IMR-90 (cell line): ENCODE measurements at regions not wholly inside any gene's neighbourhood (a gene's known extent, or its start where the extent isn't known, plus 50 kb on each side); places are given as distances from the start of the nearest gene placed in this dataset.
"Not testable (repeated sequence)": the region's sequence is repeated elsewhere in the genome, so short reads cannot be mapped to it uniquely, and the experiment has no call there.

Source experiments
- ATAC-seq: fragments of 200-7000 bp; cut with Tn5 transposase; 2 replicates; pipeline ENCODE4 v1.9.1; 2020; ENCODE audit warnings: low read depth, mild to moderate bottlenecking, moderate library complexity
- BruUV-seq: library from RNA; stranded (reverse); fragments of 400-500 nt; replicated peaks from 2 replicates; lab custom pipeline; 2021; lab: Mats Ljungman, UMichigan
- CTCF ChIA-PET: fragments of 300-600 bp; formaldehyde crosslinking; extraction: SDS; loops from one replicate; lab custom pipeline; 2021; ENCODE audit warnings: antibody characterized with exemption; lab: Yijun Ruan, JAX
- POLR2A ChIA-PET: fragments of 300-600 bp; sonication (Branson Sonifier 250); formaldehyde crosslinking; loops from one replicate; lab custom pipeline; 2022; ENCODE audit warnings: antibody characterized with exemption; ENCODE audit not compliant: unreplicated experiment; lab: Charles Lee
- DNase-seq: peaks from one replicate; pipeline ENCODE4 v3.0.0; 2013
- H2AFZ ChIP-seq: replicated peaks from 2 replicates; pipeline ENCODE3; 2013; ENCODE audit warnings: low read length, mild to moderate bottlenecking; ENCODE audit not compliant: poor library complexity
- H2AK5ac ChIP-seq: 2 replicates; pipeline ENCODE4 v1.6.1; 2013; ENCODE audit warnings: low read depth, low read length, inconsistent platforms
- H2AK9ac ChIP-seq: replicated peaks from 2 replicates; pipeline ENCODE3; 2013; ENCODE audit warnings: mild to moderate bottlenecking, low read depth, low read length, moderate library complexity; ENCODE audit not compliant: poor library complexity
- H2BK120ac ChIP-seq: 2 replicates; pipeline ENCODE4 v1.6.1; 2013; ENCODE audit warnings: low read depth, low read length, inconsistent platforms
- H2BK15ac ChIP-seq: 3 replicates; pipeline ENCODE4 v1.6.1; 2013; ENCODE audit warnings: low read depth, low read length, inconsistent platforms
- H2BK20ac ChIP-seq: 2 replicates; pipeline ENCODE4 v1.6.1; 2013; ENCODE audit warnings: low read depth, mild to moderate bottlenecking, inconsistent platforms, low read length, moderate library complexity
- H2BK5ac ChIP-seq: 2 replicates; pipeline ENCODE4 v1.6.1; 2013; ENCODE audit warnings: mild to moderate bottlenecking, low read depth, low read length, inconsistent platforms; ENCODE audit not compliant: poor library complexity, severe bottlenecking
- H3K14ac ChIP-seq: replicated peaks from 2 replicates; pipeline ENCODE4 v1.6.1; 2013; ENCODE audit warnings: low read depth, low read length, inconsistent platforms
- H3K18ac ChIP-seq: 2 replicates; pipeline ENCODE4 v1.6.1; 2013; ENCODE audit warnings: low read depth, low read length, control low read depth
- H3K23ac ChIP-seq: 2 replicates; pipeline ENCODE4 v1.6.1; 2013; ENCODE audit warnings: low read depth, low read length, inconsistent platforms
- H3K27ac ChIP-seq: 2 replicates; pipeline ENCODE4 v1.5.1; 2013; ENCODE audit warnings: mild to moderate bottlenecking, control low read depth, low read length; ENCODE audit not compliant: insufficient read depth
- H3K27me3 ChIP-seq: 2 replicates; pipeline ENCODE4 v1.6.1; 2013; ENCODE audit warnings: low read length; ENCODE audit not compliant: control insufficient read depth, insufficient read depth
- H3K36me3 ChIP-seq: 2 replicates; pipeline ENCODE4 v1.6.1; 2013; ENCODE audit warnings: low read length, mixed read lengths; ENCODE audit not compliant: control insufficient read depth, insufficient read depth
- H3K4ac ChIP-seq: 2 replicates; pipeline ENCODE4 v1.6.1; 2013; ENCODE audit warnings: low read depth, low read length, inconsistent platforms
- H3K4me1 ChIP-seq: 2 replicates; pipeline ENCODE4 v1.6.1; 2013; ENCODE audit warnings: low read length, mixed read lengths; ENCODE audit not compliant: control insufficient read depth, insufficient read depth
- H3K4me2 ChIP-seq: 2 replicates; pipeline ENCODE4 v1.6.1; 2013; ENCODE audit warnings: low read depth, mild to moderate bottlenecking, control low read depth, low read length, moderate library complexity
- H3K4me3 ChIP-seq: 2 replicates; pipeline ENCODE4 v1.5.1; 2013; ENCODE audit warnings: low read depth, mild to moderate bottlenecking, control low read depth, low read length, moderate library complexity; ENCODE audit not compliant: insufficient read depth
- H3K56ac ChIP-seq: 2 replicates; pipeline ENCODE4 v1.6.1; 2013; ENCODE audit warnings: low read length, inconsistent platforms; ENCODE audit not compliant: insufficient read depth; ENCODE audit errors: extremely low read depth
- H3K79me1 ChIP-seq, 2 experiments: 2 replicates each; pipeline ENCODE4 v1.6.1; 2013; ENCODE audit warnings: low read length in 2 of 2, inconsistent platforms in 1 of 2, low read depth in 1 of 2
- H3K9ac ChIP-seq: 2 replicates; pipeline ENCODE4 v1.6.1; 2013; ENCODE audit warnings: low read depth, low read length, control low read depth
- H3K9me1 ChIP-seq: 2 replicates; pipeline ENCODE4 v1.6.1; 2013; ENCODE audit warnings: low read length, inconsistent platforms; ENCODE audit not compliant: insufficient read depth
- H3K9me3 ChIP-seq: 2 replicates; pipeline ENCODE4 v1.6.1; 2013; ENCODE audit warnings: low read length; ENCODE audit not compliant: control insufficient read depth, insufficient read depth
- H4K20me1 ChIP-seq: 2 replicates; pipeline ENCODE4 v1.6.1; 2013; ENCODE audit warnings: low read length, inconsistent platforms; ENCODE audit not compliant: insufficient read depth
- H4K5ac ChIP-seq: 2 replicates; pipeline ENCODE4 v1.6.1; 2013; ENCODE audit warnings: mild to moderate bottlenecking, low read depth, low read length, control low read depth
- H4K8ac ChIP-seq, 2 experiments: 2 replicates each; pipeline ENCODE4 v1.6.1; 2013; ENCODE audit warnings: low read depth in 2 of 2, low read length in 2 of 2, control low read depth in 1 of 2, inconsistent platforms in 1 of 2
- H4K91ac ChIP-seq: 2 replicates; pipeline ENCODE4 v1.6.1; 2013; ENCODE audit warnings: low read depth, low read length, inconsistent platforms; ENCODE audit not compliant: insufficient read depth
- WGBS, 2 experiments: methylation state at CpG; one replicate each; pipeline versions ENCODE4 v1.1.5 to v1.1.7; 2013; ENCODE audit warnings: missing lambda C conversion rate in 2 of 2; ENCODE audit not compliant: insufficient read length in 1 of 2; ENCODE audit errors: extremely low coverage in 2 of 2; 5-methylcytosine and 5-hydroxymethylcytosine counted together
- dilution Hi-C: fragments of 300-500 bp; cut with HindIII; formaldehyde crosslinking; loops from one replicate; pipeline ENCODE4 v1.14.3; 2018; ENCODE audit warnings: low sequenced_read_pairs; ENCODE audit not compliant: unreplicated experiment
- in situ Hi-C: fragments of 300-500 bp; cut with MboI; formaldehyde crosslinking; loops from 3 replicates; pipeline ENCODE4 v1.14.3; 2019; ENCODE audit warnings: low sequenced_read_pairs, inconsistent platforms, mixed read lengths
- intact Hi-C: fragments of 100-400 bp; cut with micrococcal nuclease; formaldehyde crosslinking; loops from 2 replicates; pipeline ENCODE4 v1.10.0; 2022

- H4K5ac ChIP-seq, H3K79me1 ChIP-seq, H3K27ac ChIP-seq, H4K20me1 ChIP-seq, H3K14ac ChIP-seq, H3K4me1 ChIP-seq, H3K56ac ChIP-seq, H3K36me3 ChIP-seq, DNase-seq, H2BK15ac ChIP-seq, ATAC-seq, H3K4ac ChIP-seq, H3K9me1 ChIP-seq, H3K9ac ChIP-seq, in situ Hi-C loops, H2BK20ac ChIP-seq, H3K18ac ChIP-seq, H3K27me3 ChIP-seq, H2AFZ ChIP-seq, H3K4me3 ChIP-seq, dilution Hi-C loops, H4K8ac ChIP-seq, H2BK5ac ChIP-seq, H2AK5ac ChIP-seq, H2AK9ac ChIP-seq, H3K4me2 ChIP-seq, H3K23ac ChIP-seq, H3K9me3 ChIP-seq, CTCF ChIA-PET, BruUV-seq, POLR2A ChIA-PET, H4K91ac ChIP-seq, H2BK120ac ChIP-seq: not testable (repeated sequence)
- no CpG with 5 or more reads among the region's 2 CpGs for WGBS, 2 experiments
- intact Hi-C loops = loop anchor here (5.0 kb wide), 1 partner anchor 878 kb away; no protein-coding TSS in a partner anchor
These were observed 98.2 kb upstream of the NDUFV2 start for GRCh38 chr18:9004308-9004707.

GRCh38 chr18:9007700-9008099 lies 94.8 kb upstream of the NDUFV2 start:
- H3K27me3 ChIP-seq, H3K4me1 ChIP-seq, H4K5ac ChIP-seq, H2BK20ac ChIP-seq, CTCF ChIA-PET, H3K27ac ChIP-seq, H3K4me2 ChIP-seq, H3K18ac ChIP-seq, H2BK120ac ChIP-seq, intact Hi-C loops, H2AFZ ChIP-seq, ATAC-seq, DNase-seq, H3K4me3 ChIP-seq, H2BK5ac ChIP-seq, dilution Hi-C loops, in situ Hi-C loops, H4K8ac ChIP-seq, H3K4ac ChIP-seq, H3K9me3 ChIP-seq, H2BK15ac ChIP-seq, H4K91ac ChIP-seq, POLR2A ChIA-PET, H3K23ac ChIP-seq, H3K14ac ChIP-seq, H3K36me3 ChIP-seq, H3K79me1 ChIP-seq, H3K9me1 ChIP-seq, H2AK5ac ChIP-seq, H2AK9ac ChIP-seq, H3K9ac ChIP-seq, BruUV-seq, H4K20me1 ChIP-seq, H3K56ac ChIP-seq: not testable (repeated sequence)
- WGBS, 2 experiments = no CpG with 5 or more reads among the region's 3 CpGs
